GM21360 (cell line): ENCODE measurements at regions not wholly inside any gene's neighbourhood (a gene's known extent, or its start where the extent isn't known, plus 50 kb on each side); places are given as distances from the start of the nearest gene placed in this dataset.

Experiments used
- ATAC-seq: cut with Tn5 transposase; IDR thresholded peaks from one replicate; pipeline ENCODE4 v1.9.1; 2021; ENCODE audit warnings: mild to moderate bottlenecking, moderate library complexity; ENCODE audit not compliant: unreplicated experiment

- peak; percentile 40 for ATAC-seq
Measured at GRCh38 chr21:45592208-45592619, 50.0 kb upstream of the SLC19A1 start.

GRCh38 chr21:45592626-45593134, 50.4 kb upstream of the SLC19A1 start:
- ATAC-seq, result no peak

- ATAC-seq, result no peak
Measured at GRCh38 chr21:45593162-45594022, 50.1 kb upstream of the PCBP3 start.
